GM19193 (cell line): ENCODE measurements at regions not wholly inside any gene's neighbourhood (a gene's known extent, or its start where the extent isn't known, plus 50 kb on each side); places are given as distances from the start of the nearest gene placed in this dataset.

Experiments
- POLR2A ChIP-seq: IDR thresholded peaks from 4 replicates; pipeline ENCODE4 v1.6.1; 2011; ENCODE audit not compliant: insufficient read depth, insufficient read length; ENCODE audit errors: extremely low read depth

- TF ChIP-seq POLR2A = no peak
Measured at GRCh38 chr4:53778155-53778554, 186.9 kb upstream of the LNX1 start.

- TF ChIP-seq POLR2A = no peak
Measured at GRCh38 chr4:53777244-53777984, 186.1 kb upstream of the LNX1 start.

- TF ChIP-seq POLR2A = no peak
Measured at GRCh38 chr4:53776141-53776540, 184.9 kb upstream of the LNX1 start.

- no peak for TF ChIP-seq POLR2A
Measured at GRCh38 chr4:53775381-53775780, 184.1 kb upstream of the LNX1 start.

- TF ChIP-seq POLR2A = no peak
Measured at GRCh38 chr4:53771326-53771725, 180.0 kb upstream of the LNX1 start.

GRCh38 chr4:53767482-53767881 is 176.2 kb upstream of the LNX1 start:
- TF ChIP-seq POLR2A = no peak

GRCh38 chr4:53764761-53765490 is 173.6 kb upstream of the LNX1 start:
- no peak for TF ChIP-seq POLR2A

GRCh38 chr4:53763813-53764597 is 172.7 kb upstream of the LNX1 start:
- TF ChIP-seq POLR2A = no peak

GRCh38 chr4:53755656-53756055 is 164.4 kb upstream of the LNX1 start:
- no peak for TF ChIP-seq POLR2A

GRCh38 chr4:53752124-53752523 is 160.8 kb upstream of the LNX1 start:
- no peak for TF ChIP-seq POLR2A

GRCh38 chr4:53748328-53748772 is 157.1 kb upstream of the LNX1 start:
- no peak for TF ChIP-seq POLR2A

- no peak for TF ChIP-seq POLR2A
Measured at GRCh38 chr4:53747401-53747800, 156.1 kb upstream of the LNX1 start.

GRCh38 chr4:53744446-53745160 is 153.3 kb upstream of the LNX1 start:
- no peak for TF ChIP-seq POLR2A

- TF ChIP-seq POLR2A = no peak
Measured at GRCh38 chr4:53734584-53735353, 143.5 kb upstream of the LNX1 start.

- no peak for TF ChIP-seq POLR2A
Measured at GRCh38 chr4:53734182-53734581, 142.9 kb upstream of the LNX1 start.

GRCh38 chr4:53732661-53733060 is 141.4 kb upstream of the LNX1 start:
- no peak for TF ChIP-seq POLR2A
